BJ (cell line): ENCODE measurements at regions not wholly inside any gene's neighbourhood (a gene's known extent, or its start where the extent isn't known, plus 50 kb on each side); places are given as distances from the start of the nearest gene placed in this dataset.

ENCODE experiments used
- CTCF ChIA-PET: fragments of 350-600 bp; formaldehyde crosslinking; extraction: SDS; loops from one replicate; lab custom pipeline; 2021; ENCODE audit warnings: antibody characterized with exemption, inconsistent platforms; lab: Yijun Ruan, JAX
- POLR2A ChIA-PET: fragments of 300-600 bp; sonication (Branson Sonifier 250); formaldehyde crosslinking; extraction: SDS; loops from one replicate; lab custom pipeline; 2021; ENCODE audit warnings: antibody characterized with exemption; lab: Charles Lee
- DNase-seq: peaks from one replicate; pipeline ENCODE4 v3.0.0-alpha.2; 2011; ENCODE audit warnings: low read depth
- H3K27me3 ChIP-seq: 2 replicates; pipeline ENCODE4 v1.6.0; 2011; ENCODE audit warnings: low read length; ENCODE audit not compliant: control insufficient read depth, insufficient read depth
- H3K36me3 ChIP-seq: 2 replicates; pipeline ENCODE4 v1.5.1; 2011; ENCODE audit warnings: low read length; ENCODE audit not compliant: control insufficient read depth, insufficient read depth
- H3K4me3 ChIP-seq: 2 replicates; pipeline ENCODE4 v1.5.1; 2011; ENCODE audit warnings: low read depth, mild to moderate bottlenecking, control low read depth, low read length
- CTCF ChIP-seq: IDR thresholded peaks from 2 replicates; pipeline ENCODE4 v1.5.1; 2011; ENCODE audit warnings: low read depth, mild to moderate bottlenecking, control low read depth, inconsistent platforms, low read length, moderate library complexity; ENCODE audit not compliant: insufficient read depth

- H3K4me3 ChIP-seq: no peak overlapping the region
- H3K36me3 ChIP-seq: no peaks in the 10 kb centered on the region
- no peaks in the 10 kb centered on the region; the same call in 1 of the 2 replicates for H3K27me3 ChIP-seq
- CTCF ChIA-PET: no interaction called here
- TF ChIP-seq CTCF: no peak
- DNase-seq: no peak
- POLR2A ChIA-PET: no interaction called here
Observed at GRCh38 chr11:93940395-93940794, 80.8 kb upstream of the HEPHL1 start.

- DNase-seq: no peak
- no peaks in the 10 kb centered on the region for H3K36me3 ChIP-seq
- POLR2A ChIA-PET: no interaction called here
- CTCF ChIA-PET: interaction anchor here (0.8 kb wide), 1 partner anchor 19 kb away, joined by 3 read pairs; no protein-coding TSS in a partner anchor
- TF ChIP-seq CTCF: no peak
- H3K4me3 ChIP-seq: no peak overlapping the region
- H3K27me3 ChIP-seq: no peaks in the 10 kb centered on the region; the same call in 1 of the 2 replicates
Observed at GRCh38 chr11:93942176-93942575, 79.0 kb upstream of the HEPHL1 start.

GRCh38 chr11:93945596-93945995 is 75.6 kb upstream of the HEPHL1 start:
- DNase-seq: no peak
- CTCF ChIA-PET: no interaction called here

GRCh38 chr11:93952082-93952780 is 68.9 kb upstream of the HEPHL1 start:
- Histone ChIP-seq H3K27me3 (peaks cover 1% of the 10 kb centered on the region; the same call in 1 of the 2 replicates), H3K4me3 (no peak overlapping the region), H3K36me3 (no peaks in the 10 kb centered on the region)
- POLR2A ChIA-PET: no interaction called here
- no peak for DNase-seq
- no peak for TF ChIP-seq CTCF
- CTCF ChIA-PET: no interaction called here

More at GRCh38 chr11:93945596-93945995, 75.6 kb upstream of the HEPHL1 start:
- TF ChIP-seq CTCF: no peak
- no peaks in the 10 kb centered on the region for H3K27me3 ChIP-seq
- POLR2A ChIA-PET: no interaction called here
- no peaks in the 10 kb centered on the region for H3K36me3 ChIP-seq
- H3K4me3 ChIP-seq: no peak overlapping the region

- POLR2A ChIA-PET: no interaction called here
- CTCF ChIA-PET: no interaction called here
- DNase-seq: no peak
Observed at GRCh38 chr11:93957397-93957952, 63.7 kb upstream of the HEPHL1 start.

More at GRCh38 chr11:93957397-93957952, 63.7 kb upstream of the HEPHL1 start:
- peaks cover 4% of the 10 kb centered on the region for H3K27me3 ChIP-seq
- no peak overlapping the region for H3K4me3 ChIP-seq
- H3K36me3 ChIP-seq: no peaks in the 10 kb centered on the region
- no peak for TF ChIP-seq CTCF
